ENCODE measurements at regions not wholly inside any gene's neighbourhood (a gene's known extent, or its start where the extent isn't known, plus 50 kb on each side); places are given as distances from the start of the nearest gene placed in this dataset.
"Not testable (repeated sequence)": the region's sequence is repeated elsewhere in the genome, so short reads cannot be mapped to it uniquely, and the experiment has no call there.

DNA sequence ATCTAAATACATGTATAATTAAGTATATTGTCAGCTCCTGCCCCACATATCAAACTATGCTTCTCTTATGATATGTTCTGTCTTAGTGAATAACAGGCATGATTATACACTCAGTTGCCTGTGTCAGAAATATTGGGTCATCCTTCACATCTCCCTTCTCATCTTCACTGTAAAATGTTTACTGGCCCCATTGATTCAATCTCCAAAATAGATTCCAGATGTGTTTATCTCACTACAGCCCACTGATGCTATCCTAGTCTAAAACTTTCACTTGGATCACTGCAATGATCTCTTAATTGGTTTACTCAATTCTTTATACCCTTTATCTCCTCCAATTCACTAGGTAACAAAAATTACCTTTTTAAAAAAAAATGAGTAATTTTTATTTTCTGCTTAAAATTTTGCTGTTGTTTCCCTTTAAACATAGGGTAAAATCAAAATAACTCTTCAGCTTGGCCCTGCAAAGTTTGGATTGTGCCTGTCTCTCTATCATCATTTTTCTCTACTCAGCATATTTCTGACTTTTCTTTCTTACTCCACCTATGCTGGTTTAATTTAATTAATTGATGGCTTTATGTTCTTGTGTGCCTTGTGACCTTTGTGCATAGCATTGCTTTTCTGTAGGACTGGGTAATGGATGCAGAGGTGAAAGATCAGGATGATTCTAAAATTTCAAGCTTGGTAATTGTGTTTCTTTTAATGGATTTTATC, 233.9 kb upstream of the FOXP2 start:
- Histone ChIP-seq H3K36me3 (ENCODE audit: low read depth) (no peaks in the 10 kb centered on the region), H3K4me1 (ENCODE audit: insufficient read depth, poor library complexity, severe bottlenecking) (no peaks in the 10 kb centered on the region), H3K27me3 (ENCODE audit: insufficient read depth, poor library complexity, severe bottlenecking) (no peaks in the 10 kb centered on the region), H3K9me3 (ENCODE audit: severe bottlenecking) (no peaks in the 10 kb centered on the region), H3K27ac (ENCODE audit: poor library complexity, severe bottlenecking) (no peak overlapping the region), H3K4me3 (ENCODE audit: severe bottlenecking) (no peak overlapping the region)
- no peak for DNase-seq (ENCODE audit: low spot score)
- ATAC-seq (ENCODE audit: low read depth), result no peak
- no peak for TF ChIP-seq CTCF (IDR thresholded peaks at IDR 0.05; ENCODE audit: poor library complexity, severe bottlenecking)

DNA sequence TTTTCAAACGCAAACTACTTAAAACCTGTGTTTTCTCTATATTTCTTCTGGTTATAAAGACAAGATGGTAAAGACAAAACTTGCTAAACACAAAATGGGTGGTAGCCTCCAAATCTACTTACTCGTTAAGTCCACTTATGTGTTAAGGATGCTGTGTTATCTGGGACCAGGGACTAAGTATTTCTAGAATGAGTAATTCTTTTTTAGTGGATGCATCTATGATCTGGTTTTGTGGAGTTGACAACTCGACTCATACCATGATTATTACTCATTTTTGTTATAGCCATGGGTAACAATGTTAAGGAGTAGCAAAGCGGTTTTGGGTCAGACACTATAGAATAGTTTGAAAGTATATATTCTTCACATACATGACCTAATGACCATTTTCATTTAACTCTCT, 239.5 kb upstream of the FOXP2 start:
- H3K4me1 ChIP-seq (ENCODE audit: insufficient read depth, poor library complexity, severe bottlenecking), result no peaks in the 10 kb centered on the region
- ATAC-seq (ENCODE audit: low read depth) (no peak), DNase-seq (ENCODE audit: low spot score) (no peak)
- H3K36me3 ChIP-seq (ENCODE audit: low read depth), result no peaks in the 10 kb centered on the region
- H3K27ac ChIP-seq (ENCODE audit: poor library complexity, severe bottlenecking), result no peak overlapping the region
- TF ChIP-seq CTCF (IDR thresholded peaks at IDR 0.05; ENCODE audit: poor library complexity, severe bottlenecking), result no peak
- no peak overlapping the region for H3K4me3 ChIP-seq (ENCODE audit: severe bottlenecking)
- no peaks in the 10 kb centered on the region for H3K27me3 ChIP-seq (ENCODE audit: insufficient read depth, poor library complexity, severe bottlenecking)
- no peaks in the 10 kb centered on the region for H3K9me3 ChIP-seq (ENCODE audit: severe bottlenecking)

GRCh38 chr7:114173170-114173890, 241.3 kb upstream of the FOXP2 start:
- Histone ChIP-seq H3K27me3 (ENCODE audit: insufficient read depth, poor library complexity, severe bottlenecking) (no peaks in the 10 kb centered on the region), H3K4me3 (ENCODE audit: severe bottlenecking) (no peak overlapping the region), H3K4me1 (ENCODE audit: insufficient read depth, poor library complexity, severe bottlenecking) (no peaks in the 10 kb centered on the region), H3K36me3 (ENCODE audit: low read depth) (no peaks in the 10 kb centered on the region), H3K27ac (ENCODE audit: poor library complexity, severe bottlenecking) (no peak overlapping the region), H3K9me3 (ENCODE audit: severe bottlenecking) (no peaks in the 10 kb centered on the region)
- DNase-seq (ENCODE audit: low spot score), result no peak
- no peak for TF ChIP-seq CTCF (IDR thresholded peaks at IDR 0.05; ENCODE audit: poor library complexity, severe bottlenecking)
- ATAC-seq (ENCODE audit: low read depth), result no peak

- not testable (repeated sequence) for DNase-seq (ENCODE audit: low spot score); H3K27me3 ChIP-seq (ENCODE audit: insufficient read depth, poor library complexity, severe bottlenecking); H3K36me3 ChIP-seq (ENCODE audit: low read depth); H3K9me3 ChIP-seq (ENCODE audit: severe bottlenecking); ATAC-seq (ENCODE audit: low read depth); H3K4me1 ChIP-seq (ENCODE audit: insufficient read depth, poor library complexity, severe bottlenecking); H3K27ac ChIP-seq (ENCODE audit: poor library complexity, severe bottlenecking); H3K4me3 ChIP-seq (ENCODE audit: severe bottlenecking)
Observed at GRCh38 chr7:114169389-114169788, 245.2 kb upstream of the FOXP2 start.

DNA sequence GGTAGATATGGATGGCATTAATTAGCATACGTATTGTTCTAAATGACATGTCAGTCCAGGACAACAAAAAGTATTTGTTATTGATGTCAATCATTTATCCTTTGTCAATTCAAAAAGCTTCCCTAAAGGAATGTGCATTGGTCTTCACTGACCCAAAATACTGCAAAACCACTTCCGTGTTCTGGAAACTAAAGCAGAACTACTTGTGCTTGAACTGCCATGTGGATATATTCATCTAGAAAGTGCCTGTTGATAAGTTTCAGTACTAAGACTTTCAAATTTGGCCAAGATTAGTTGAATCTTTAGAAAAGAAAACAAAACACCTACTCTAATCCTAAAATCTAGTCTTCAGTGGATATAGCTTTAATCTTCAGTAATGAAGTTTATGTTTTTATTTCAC, 242.1 kb upstream of the PPP1R3A start:
- no peaks in the 10 kb centered on the region for H3K9me3 ChIP-seq (ENCODE audit: severe bottlenecking)
- H3K27me3 ChIP-seq (ENCODE audit: insufficient read depth, poor library complexity, severe bottlenecking), result no peaks in the 10 kb centered on the region
- no peaks in the 10 kb centered on the region for H3K4me1 ChIP-seq (ENCODE audit: insufficient read depth, poor library complexity, severe bottlenecking)
- no peak for TF ChIP-seq CTCF (IDR thresholded peaks at IDR 0.05; ENCODE audit: poor library complexity, severe bottlenecking)
- H3K4me3 ChIP-seq (ENCODE audit: severe bottlenecking), result no peak overlapping the region
- DNase-seq (ENCODE audit: low spot score) (no peak), ATAC-seq (ENCODE audit: low read depth) (no peak)
- H3K27ac ChIP-seq (ENCODE audit: poor library complexity, severe bottlenecking), result no peak overlapping the region
- no peaks in the 10 kb centered on the region for H3K36me3 ChIP-seq (ENCODE audit: low read depth)
